HepG2 (cell line): ENCODE measurements at regions not wholly inside any gene's neighbourhood (a gene's known extent, or its start where the extent isn't known, plus 50 kb on each side); places are given as distances from the start of the nearest gene placed in this dataset.

Experiments used
- FOXM1 ChIP-seq: sonication (generic); formaldehyde crosslinking; IDR thresholded peaks from 2 replicates; pipeline ENCODE4 v1.5.0; 2020; ENCODE audit warnings: missing genetic modification reagents
- MTA1 ChIP-seq: sonication (generic); formaldehyde crosslinking; IDR thresholded peaks from 2 replicates; pipeline ENCODE4 v1.4.0; 2020; ENCODE audit warnings: missing genetic modification reagents, mild to moderate bottlenecking, borderline replicate concordance
- POLR2AphosphoS2 ChIP-seq: IDR thresholded peaks from 2 replicates; pipeline ENCODE4 v1.6.1; 2011; ENCODE audit warnings: low read depth, low read length, improper control_type of control experiment
- ZNF10 ChIP-seq: sonication (generic); formaldehyde crosslinking; IDR thresholded peaks from 2 replicates; pipeline ENCODE4 v1.4.0; 2020; ENCODE audit warnings: mild to moderate bottlenecking, low read depth, missing genetic modification reagents, borderline replicate concordance
- ZNF160 ChIP-seq: sonication (generic); formaldehyde crosslinking; IDR thresholded peaks from 2 replicates; pipeline ENCODE4 v1.8.0; 2022; ENCODE audit warnings: mild to moderate bottlenecking, inconsistent platforms, missing genetic modification reagents
- ZNF234 ChIP-seq: sonication (generic); formaldehyde crosslinking; conservative IDR thresholded peaks from 2 replicates; pipeline ENCODE4 v1.5.1; 2020; ENCODE audit warnings: mild to moderate bottlenecking, missing genetic modification reagents
- TF ChIP-seq, protein P1 (sequence below): sonication (generic); formaldehyde crosslinking; IDR thresholded peaks from 2 replicates; pipeline ENCODE4 v1.5.0; 2020; ENCODE audit warnings: mild to moderate bottlenecking, missing genetic modification reagents
- TF ChIP-seq, protein P2 (sequence below): sonication (generic); formaldehyde crosslinking; IDR thresholded peaks from 2 replicates; pipeline ENCODE4 v1.4.0; 2020; ENCODE audit warnings: missing genetic modification reagents, borderline replicate concordance
- TF ChIP-seq, protein P3 (sequence below): sonication (generic); formaldehyde crosslinking; IDR thresholded peaks from 2 replicates; pipeline ENCODE4 v1.8.0; 2022; ENCODE audit warnings: mild to moderate bottlenecking, missing genetic modification reagents; ENCODE audit not compliant: insufficient replicate concordance

DNA sequence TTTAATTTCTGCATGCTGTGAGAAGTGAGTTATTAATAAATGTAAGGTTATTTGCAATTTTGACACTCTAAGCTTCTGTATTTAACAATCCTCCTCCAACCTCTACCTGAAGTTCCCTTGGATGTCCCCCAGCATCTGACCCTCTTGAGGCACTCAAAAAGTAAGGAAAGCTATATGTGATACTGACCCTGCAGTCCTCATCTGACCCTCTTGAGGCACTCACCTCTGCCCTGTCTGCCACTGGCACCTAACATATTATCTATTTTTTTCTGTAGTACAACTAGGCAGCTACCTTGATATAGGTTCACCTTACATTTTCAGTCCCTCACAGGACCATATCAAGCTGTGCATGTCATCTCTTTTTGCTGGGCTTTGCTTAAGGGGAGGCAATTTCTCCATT lies 583.4 kb upstream of the PKDCC start (continued):
- TF ChIP-seq, protein P1, sequence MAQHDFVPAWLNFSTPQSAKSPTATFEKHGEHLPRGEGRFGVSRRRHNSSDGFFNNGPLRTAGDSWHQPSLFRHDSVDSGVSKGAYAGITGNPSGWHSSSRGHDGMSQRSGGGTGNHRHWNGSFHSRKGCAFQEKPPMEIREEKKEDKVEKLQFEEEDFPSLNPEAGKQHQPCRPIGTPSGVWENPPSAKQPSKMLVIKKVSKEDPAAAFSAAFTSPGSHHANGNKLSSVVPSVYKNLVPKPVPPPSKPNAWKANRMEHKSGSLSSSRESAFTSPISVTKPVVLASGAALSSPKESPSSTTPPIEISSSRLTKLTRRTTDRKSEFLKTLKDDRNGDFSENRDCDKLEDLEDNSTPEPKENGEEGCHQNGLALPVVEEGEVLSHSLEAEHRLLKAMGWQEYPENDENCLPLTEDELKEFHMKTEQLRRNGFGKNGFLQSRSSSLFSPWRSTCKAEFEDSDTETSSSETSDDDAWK (CRISPR knock-in tag), result no peak
- TF ChIP-seq MTA1 (CRISPR knock-in tag), result no peak
- TF ChIP-seq, protein P2, sequence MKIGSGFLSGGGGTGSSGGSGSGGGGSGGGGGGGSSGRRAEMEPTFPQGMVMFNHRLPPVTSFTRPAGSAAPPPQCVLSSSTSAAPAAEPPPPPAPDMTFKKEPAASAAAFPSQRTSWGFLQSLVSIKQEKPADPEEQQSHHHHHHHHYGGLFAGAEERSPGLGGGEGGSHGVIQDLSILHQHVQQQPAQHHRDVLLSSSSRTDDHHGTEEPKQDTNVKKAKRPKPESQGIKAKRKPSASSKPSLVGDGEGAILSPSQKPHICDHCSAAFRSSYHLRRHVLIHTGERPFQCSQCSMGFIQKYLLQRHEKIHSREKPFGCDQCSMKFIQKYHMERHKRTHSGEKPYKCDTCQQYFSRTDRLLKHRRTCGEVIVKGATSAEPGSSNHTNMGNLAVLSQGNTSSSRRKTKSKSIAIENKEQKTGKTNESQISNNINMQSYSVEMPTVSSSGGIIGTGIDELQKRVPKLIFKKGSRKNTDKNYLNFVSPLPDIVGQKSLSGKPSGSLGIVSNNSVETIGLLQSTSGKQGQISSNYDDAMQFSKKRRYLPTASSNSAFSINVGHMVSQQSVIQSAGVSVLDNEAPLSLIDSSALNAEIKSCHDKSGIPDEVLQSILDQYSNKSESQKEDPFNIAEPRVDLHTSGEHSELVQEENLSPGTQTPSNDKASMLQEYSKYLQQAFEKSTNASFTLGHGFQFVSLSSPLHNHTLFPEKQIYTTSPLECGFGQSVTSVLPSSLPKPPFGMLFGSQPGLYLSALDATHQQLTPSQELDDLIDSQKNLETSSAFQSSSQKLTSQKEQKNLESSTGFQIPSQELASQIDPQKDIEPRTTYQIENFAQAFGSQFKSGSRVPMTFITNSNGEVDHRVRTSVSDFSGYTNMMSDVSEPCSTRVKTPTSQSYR (CRISPR knock-in tag), result no peak
- TF ChIP-seq FOXM1, result no peak
- TF ChIP-seq ZNF10 (CRISPR knock-in tag), result no peak
- no peak for TF ChIP-seq POLR2AphosphoS2
- TF ChIP-seq ZNF160, result no peak
- no peak for TF ChIP-seq ZNF234 (CRISPR knock-in tag)
- TF ChIP-seq, protein P3, sequence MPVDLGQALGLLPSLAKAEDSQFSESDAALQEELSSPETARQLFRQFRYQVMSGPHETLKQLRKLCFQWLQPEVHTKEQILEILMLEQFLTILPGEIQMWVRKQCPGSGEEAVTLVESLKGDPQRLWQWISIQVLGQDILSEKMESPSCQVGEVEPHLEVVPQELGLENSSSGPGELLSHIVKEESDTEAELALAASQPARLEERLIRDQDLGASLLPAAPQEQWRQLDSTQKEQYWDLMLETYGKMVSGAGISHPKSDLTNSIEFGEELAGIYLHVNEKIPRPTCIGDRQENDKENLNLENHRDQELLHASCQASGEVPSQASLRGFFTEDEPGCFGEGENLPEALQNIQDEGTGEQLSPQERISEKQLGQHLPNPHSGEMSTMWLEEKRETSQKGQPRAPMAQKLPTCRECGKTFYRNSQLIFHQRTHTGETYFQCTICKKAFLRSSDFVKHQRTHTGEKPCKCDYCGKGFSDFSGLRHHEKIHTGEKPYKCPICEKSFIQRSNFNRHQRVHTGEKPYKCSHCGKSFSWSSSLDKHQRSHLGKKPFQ (CRISPR knock-in tag), result no peak
